AG04449 (cell line): ENCODE measurements at regions not wholly inside any gene's neighbourhood (a gene's known extent, or its start where the extent isn't known, plus 50 kb on each side); places are given as distances from the start of the nearest gene placed in this dataset.

Experiments used
- CTCF ChIA-PET: fragments of 350-600 bp; formaldehyde crosslinking; extraction: SDS; loops from one replicate; lab custom pipeline; 2021; ENCODE audit warnings: antibody characterized with exemption; lab: Yijun Ruan, JAX
- POLR2A ChIA-PET: fragments of 400-600, 350-600 bp; formaldehyde crosslinking; extraction: SDS; loops from one replicate; lab custom pipeline; 2020; ENCODE audit warnings: antibody characterized with exemption, inconsistent platforms; lab: Yijun Ruan, JAX
- DNase-seq: peaks from one replicate; pipeline ENCODE4 v3.0.0-alpha.2; 2010; ENCODE audit warnings: low read depth, low spot score
- H3K4me3 ChIP-seq: 2 replicates; pipeline ENCODE4 v1.5.1; 2011; ENCODE audit warnings: low read depth, mild to moderate bottlenecking, control low read depth, low read length
- TF ChIP-seq, protein P1 (sequence below): IDR thresholded peaks from one replicate; pipeline ENCODE4 v1.5.1; 2011; ENCODE audit warnings: mild to moderate bottlenecking, moderate library complexity, low read length, control low read depth, inconsistent platforms; ENCODE audit not compliant: insufficient read depth; ENCODE audit errors: missing control alignments

DNA sequence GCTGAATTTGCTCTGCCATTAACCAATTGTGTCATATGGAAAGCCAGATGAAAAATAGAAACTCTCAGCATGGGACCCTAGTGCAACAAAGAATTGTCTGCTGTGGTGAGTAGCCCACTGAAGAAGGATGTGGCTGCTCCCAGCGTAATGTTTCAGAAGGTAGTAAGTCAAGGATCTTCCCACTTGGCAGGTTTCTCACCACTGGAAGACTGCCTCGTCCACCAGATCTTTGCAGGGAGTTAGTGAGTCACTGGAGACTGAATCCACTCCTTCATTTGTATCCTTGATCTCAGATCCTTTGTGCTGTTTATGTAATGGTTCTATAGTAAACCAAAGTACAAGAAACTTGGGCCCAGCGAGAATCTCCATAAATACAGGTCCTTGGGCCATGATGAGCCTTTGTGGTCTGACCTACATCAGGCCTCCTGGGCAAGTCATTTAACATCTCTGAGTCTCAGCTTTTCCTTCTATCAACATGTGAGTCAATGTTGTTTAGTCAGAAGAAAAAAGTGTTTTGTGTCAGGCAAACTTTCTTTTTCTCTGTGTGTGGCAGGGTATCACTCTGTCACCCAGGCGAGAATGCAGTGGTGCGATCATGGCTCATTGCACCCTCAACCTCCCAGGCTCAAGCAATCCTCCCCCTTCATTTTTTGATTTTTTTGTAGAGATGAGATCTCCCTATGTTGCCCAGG is 78.0 kb upstream of the CCDC160 start:
- CTCF ChIA-PET, result no interaction called here
- POLR2A ChIA-PET, result no interaction called here
- TF ChIP-seq, protein P1, sequence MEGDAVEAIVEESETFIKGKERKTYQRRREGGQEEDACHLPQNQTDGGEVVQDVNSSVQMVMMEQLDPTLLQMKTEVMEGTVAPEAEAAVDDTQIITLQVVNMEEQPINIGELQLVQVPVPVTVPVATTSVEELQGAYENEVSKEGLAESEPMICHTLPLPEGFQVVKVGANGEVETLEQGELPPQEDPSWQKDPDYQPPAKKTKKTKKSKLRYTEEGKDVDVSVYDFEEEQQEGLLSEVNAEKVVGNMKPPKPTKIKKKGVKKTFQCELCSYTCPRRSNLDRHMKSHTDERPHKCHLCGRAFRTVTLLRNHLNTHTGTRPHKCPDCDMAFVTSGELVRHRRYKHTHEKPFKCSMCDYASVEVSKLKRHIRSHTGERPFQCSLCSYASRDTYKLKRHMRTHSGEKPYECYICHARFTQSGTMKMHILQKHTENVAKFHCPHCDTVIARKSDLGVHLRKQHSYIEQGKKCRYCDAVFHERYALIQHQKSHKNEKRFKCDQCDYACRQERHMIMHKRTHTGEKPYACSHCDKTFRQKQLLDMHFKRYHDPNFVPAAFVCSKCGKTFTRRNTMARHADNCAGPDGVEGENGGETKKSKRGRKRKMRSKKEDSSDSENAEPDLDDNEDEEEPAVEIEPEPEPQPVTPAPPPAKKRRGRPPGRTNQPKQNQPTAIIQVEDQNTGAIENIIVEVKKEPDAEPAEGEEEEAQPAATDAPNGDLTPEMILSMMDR, result no peak
- no peak overlapping the region for H3K4me3 ChIP-seq
- DNase-seq, result no peak

DNA sequence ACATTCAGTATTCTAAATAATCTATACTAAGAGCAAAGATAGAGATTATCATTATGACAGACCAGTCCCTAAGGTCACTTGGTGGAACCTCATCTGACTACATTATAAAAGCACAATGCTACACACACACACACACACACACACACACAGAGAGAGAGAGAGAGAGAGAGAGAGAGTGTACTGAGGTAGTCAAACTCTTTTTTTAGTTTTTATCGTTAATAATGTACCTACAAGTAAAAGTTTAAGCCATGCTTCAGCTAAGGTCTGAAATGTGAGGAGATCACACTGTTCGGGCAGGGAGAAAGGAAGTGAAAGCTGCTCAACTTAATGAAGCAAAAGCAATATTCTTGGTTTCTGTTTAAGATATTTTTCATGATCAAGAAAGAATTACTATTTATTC is 75.8 kb upstream of the CCDC160 start:
- DNase-seq, result no peak
- POLR2A ChIA-PET, result no interaction called here
- CTCF ChIA-PET, result no interaction called here
- TF ChIP-seq, protein P1, result no peak
- H3K4me3 ChIP-seq, result no peak overlapping the region

DNA sequence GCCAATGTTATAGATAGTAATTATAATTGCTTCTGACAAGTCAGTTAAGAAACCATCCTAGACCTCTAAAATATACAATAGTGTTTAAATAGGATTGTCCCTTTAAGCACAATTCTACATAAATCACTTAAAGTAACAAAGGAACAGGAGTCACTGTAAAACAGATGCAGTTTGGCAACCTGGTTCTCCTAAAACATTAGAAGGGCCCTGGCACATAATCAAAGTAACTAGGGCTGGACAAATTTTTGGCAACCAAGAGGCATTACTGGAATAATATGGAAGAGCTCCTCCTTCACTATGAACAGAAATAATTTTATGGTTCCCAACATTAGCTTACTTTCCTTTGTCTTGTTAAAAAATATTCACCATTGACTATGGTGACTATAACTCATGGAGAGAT is 75.0 kb upstream of the CCDC160 start:
- no peak for DNase-seq
- TF ChIP-seq, protein P1, result no peak
- POLR2A ChIA-PET, result no interaction called here
- no peak overlapping the region for H3K4me3 ChIP-seq
- CTCF ChIA-PET, result interaction anchor here (1.2 kb wide), 1 partner anchor 18 kb away, joined by 4 read pairs; no protein-coding TSS in a partner anchor

DNA sequence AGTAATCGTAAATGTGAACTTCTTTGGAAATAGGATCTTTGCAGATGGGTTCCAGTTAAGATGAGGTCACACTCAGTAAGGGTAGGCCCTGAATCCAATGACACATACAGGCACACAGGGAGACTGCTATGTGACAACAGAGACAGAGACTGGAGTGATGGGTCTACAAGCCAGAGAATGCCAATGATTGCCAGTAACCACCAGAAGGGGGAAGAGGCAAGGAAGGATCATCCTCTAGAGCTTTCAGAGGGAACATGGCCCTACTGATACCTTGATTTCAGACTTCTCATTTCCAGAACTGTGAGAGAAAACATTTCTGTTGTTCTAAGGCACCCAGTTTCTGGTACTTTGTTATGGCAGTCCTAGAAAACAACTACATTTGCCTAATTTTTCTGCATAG is 73.1 kb upstream of the CCDC160 start:
- TF ChIP-seq, protein P1, result no peak
- CTCF ChIA-PET, result no interaction called here
- DNase-seq, result no peak
- no peak overlapping the region for H3K4me3 ChIP-seq
- POLR2A ChIA-PET, result no interaction called here

DNA sequence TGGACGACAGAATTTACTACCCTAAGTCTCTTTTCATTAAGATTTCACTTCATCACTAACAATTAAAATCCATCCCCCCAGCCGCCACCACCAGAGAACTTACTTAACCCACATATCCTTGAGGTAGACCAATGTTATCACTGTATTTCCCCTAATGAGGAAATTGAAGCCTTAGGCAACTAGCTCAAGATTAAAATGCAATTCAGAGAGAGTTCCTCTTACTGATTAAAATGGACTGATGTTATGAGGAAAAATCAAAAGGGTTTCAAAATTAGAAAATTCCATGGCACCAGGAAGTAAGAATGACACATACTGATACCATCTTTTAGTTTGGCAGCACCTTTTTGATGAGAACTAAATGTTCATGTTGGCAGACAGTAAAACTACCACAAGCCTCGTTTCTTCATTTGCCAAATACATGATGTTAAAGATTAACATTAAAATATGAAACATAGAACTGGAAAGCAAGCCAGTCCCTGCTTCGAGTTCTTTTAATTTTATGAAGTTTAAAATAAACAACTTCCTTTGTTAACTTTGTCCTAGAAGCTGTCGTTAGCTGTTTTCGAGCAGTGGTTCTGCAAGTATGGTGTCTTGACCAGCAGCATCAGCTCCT is 69.3 kb upstream of the CCDC160 start:
- TF ChIP-seq, protein P1, result no peak
- no peak for DNase-seq
- ChIA-PET POLR2A (no interaction called here), CTCF (no interaction called here)
- H3K4me3 ChIP-seq, result no peak overlapping the region

DNA sequence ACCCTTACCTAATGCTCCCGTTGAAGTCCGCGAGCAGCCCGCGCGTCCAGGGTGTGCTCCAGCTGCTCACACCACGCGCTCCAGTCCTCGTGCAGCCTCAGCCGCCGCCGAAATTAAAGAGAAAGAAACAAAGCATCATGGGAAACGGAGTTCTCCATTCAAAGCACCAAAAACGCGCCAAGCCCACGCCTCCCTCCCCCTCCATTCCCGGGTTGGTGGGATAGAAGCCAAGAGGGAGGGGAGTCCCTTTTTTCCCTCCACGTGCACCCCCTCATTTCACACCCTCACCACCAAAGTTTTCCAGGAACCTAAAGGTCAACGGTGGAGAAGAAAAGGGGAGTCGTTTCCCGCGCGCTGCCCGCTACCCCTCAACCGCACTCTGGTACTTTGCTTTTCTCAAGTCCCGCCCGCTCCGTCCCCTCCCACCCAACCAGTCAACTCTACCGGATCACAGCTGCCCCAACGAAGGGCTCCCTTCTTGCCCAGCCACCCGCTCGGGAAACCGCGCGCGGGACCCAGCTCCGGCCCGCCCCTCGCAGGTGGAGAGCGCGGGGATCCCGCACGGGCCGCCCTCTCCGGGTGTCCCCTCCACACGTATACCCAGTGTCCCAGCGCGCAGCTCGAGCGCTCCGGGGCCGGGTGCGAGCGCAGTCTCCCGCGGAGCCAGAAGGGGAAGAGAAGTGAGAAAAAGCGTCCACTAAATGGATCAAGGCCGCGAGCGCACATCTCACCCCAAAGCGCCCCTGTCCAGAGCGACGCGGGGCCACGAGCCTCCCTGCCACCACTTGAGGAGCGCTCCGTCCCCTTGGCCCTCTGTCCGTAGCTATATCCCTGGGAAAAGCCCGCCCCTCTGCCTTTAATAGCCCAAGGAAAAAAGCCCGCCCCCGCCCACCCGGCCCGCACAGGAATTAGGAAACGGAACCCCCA is 65.1 kb upstream of the CCDC160 start:
- no peak for DNase-seq
- ChIA-PET POLR2A (no interaction called here), CTCF (no interaction called here)
- no peak overlapping the region; the same call in 1 of the 2 replicates for H3K4me3 ChIP-seq
- TF ChIP-seq, protein P1, result no peak
